GM23338 (cell line): ENCODE measurements at regions not wholly inside any gene's neighbourhood (a gene's known extent, or its start where the extent isn't known, plus 50 kb on each side); places are given as distances from the start of the nearest gene placed in this dataset.

ENCODE experiments used
- ATAC-seq: fragments of 200-7000 bp; cut with Tn5 transposase; 3 replicates; pipeline ENCODE4 v1.9.1; 2020
- DNase-seq: peaks from one replicate; pipeline ENCODE4 v3.0.0-alpha.2; 2015; ENCODE audit warnings: low spot score
- H2AFZ ChIP-seq: fragments of 200-600 bp; sonication (generic); 2 replicates; pipeline ENCODE4 v1.8.0; 2016; ENCODE audit warnings: antibody characterized with exemption, mild to moderate bottlenecking, moderate library complexity
- H3F3A ChIP-seq: fragments of 200-600 bp; sonication (generic); replicated peaks from 2 replicates; pipeline ENCODE4 v1.8.0; 2017; ENCODE audit warnings: antibody characterized with exemption, mixed run types, low read depth
- H3K27ac ChIP-seq: fragments of 200-600 bp; sonication (generic); 2 replicates; pipeline ENCODE4 v1.6.1; 2016; ENCODE audit warnings: low read depth
- H3K27me3 ChIP-seq: fragments of 200-600 bp; sonication (generic); 2 replicates; pipeline ENCODE4 v1.8.0; 2016; ENCODE audit warnings: mild to moderate bottlenecking, mixed run types, moderate library complexity; ENCODE audit not compliant: insufficient read depth
- H3K36me3 ChIP-seq: fragments of 200-600 bp; sonication (generic); 2 replicates; pipeline ENCODE4 v1.8.0; 2016; ENCODE audit warnings: mild to moderate bottlenecking; ENCODE audit not compliant: insufficient read depth
- H3K4me1 ChIP-seq: fragments of 200-600 bp; sonication (generic); 2 replicates; pipeline ENCODE4 v1.8.0; 2016; ENCODE audit warnings: mild to moderate bottlenecking, moderate library complexity; ENCODE audit not compliant: insufficient read depth
- H3K4me2 ChIP-seq: fragments of 200-600 bp; sonication (generic); 2 replicates; pipeline ENCODE4 v1.7.1; 2017; ENCODE audit warnings: mixed run types
- H3K4me3 ChIP-seq: fragments of 200-600 bp; sonication (generic); 2 replicates; pipeline ENCODE4 v1.6.1; 2016; ENCODE audit warnings: mixed run types
- H3K79me2 ChIP-seq: fragments of 200-600 bp; sonication (generic); replicated peaks from 2 replicates; pipeline ENCODE4 v1.8.0; 2017; ENCODE audit warnings: mild to moderate bottlenecking; ENCODE audit not compliant: insufficient read depth
- H3K9me2 ChIP-seq: fragments of 200-600 bp; sonication (generic); 2 replicates; pipeline ENCODE4 v1.8.0; 2017; ENCODE audit not compliant: insufficient read depth
- H4K20me1 ChIP-seq: fragments of 200-600 bp; sonication (generic); replicated peaks from 2 replicates; pipeline ENCODE4 v1.8.0; 2017; ENCODE audit warnings: mild to moderate bottlenecking; ENCODE audit not compliant: insufficient read depth
- H3K27ac Mint-ChIP-seq: 2 replicates; pipeline ENCODE4 v1.8.0; 2020; ENCODE audit warnings: inconsistent platforms, mild to moderate bottlenecking, moderate library complexity, mixed read lengths
- H3K27me3 Mint-ChIP-seq: 3 replicates; pipeline ENCODE4 v1.8.0; 2022; ENCODE audit warnings: low read depth, mild to moderate bottlenecking, moderate library complexity, mixed read lengths, inconsistent platforms; ENCODE audit not compliant: insufficient read depth, poor library complexity
- H3K36me3 Mint-ChIP-seq: 3 replicates; pipeline ENCODE4 v1.8.0; 2021; ENCODE audit warnings: low read depth, mild to moderate bottlenecking, inconsistent platforms, moderate library complexity, mixed read lengths
- H3K4me1 Mint-ChIP-seq: 3 replicates; pipeline ENCODE4 v1.8.0; 2020; ENCODE audit warnings: mild to moderate bottlenecking, inconsistent platforms, mixed read lengths
- H3K4me3 Mint-ChIP-seq: 3 replicates; pipeline ENCODE4 v1.8.0; 2021; ENCODE audit warnings: moderate library complexity, mild to moderate bottlenecking, inconsistent platforms, mixed read lengths
- H3K9me3 Mint-ChIP-seq: 3 replicates; pipeline ENCODE4 v1.8.0; 2020; ENCODE audit warnings: moderate library complexity, mild to moderate bottlenecking, inconsistent platforms, mixed read lengths
- CREB1 ChIP-seq: fragments of 250-450 bp; sonication (Bioruptor Pico); IDR thresholded peaks from 2 replicates; pipeline ENCODE4 v1.5.0; 2020; ENCODE audit warnings: low read depth, mild to moderate bottlenecking, moderate library complexity
- EZH2 ChIP-seq: fragments of 200-600 bp; sonication (generic); IDR thresholded peaks from one replicate; pipeline ENCODE4 v1.8.0; 2017; ENCODE audit warnings: antibody characterized with exemption, mild to moderate bottlenecking, low read depth; ENCODE audit not compliant: unreplicated experiment
- REST ChIP-seq: IDR thresholded peaks from one replicate; pipeline ENCODE4 v1.6.1; 2018; ENCODE audit warnings: antibody characterized with exemption; ENCODE audit not compliant: unreplicated experiment
- ZNF462 ChIP-seq: fragments of 250-450 bp; sonication (Bioruptor Pico); IDR thresholded peaks from 2 replicates; pipeline ENCODE4 v1.5.0; 2020; ENCODE audit warnings: mild to moderate bottlenecking, moderate library complexity

GRCh38 chr9:85136987-85137386 lies 467.5 kb downstream of the NTRK2 start:
- Histone ChIP-seq H3K27me3 (no peaks in the 10 kb centered on the region), H3K4me3 (no peak overlapping the region), H4K20me1 (no peaks in the 10 kb centered on the region), H3K9me2 (no peaks in the 10 kb centered on the region), H3K27ac (no peak overlapping the region), H3K36me3 (no peaks in the 10 kb centered on the region), H3F3A (no peaks in the 10 kb centered on the region), H3K79me2 (no peaks in the 10 kb centered on the region), H3K4me1 (no peaks in the 10 kb centered on the region), H3K4me2 (no peak overlapping the region), H2AFZ (no peak overlapping the region)
- TF ChIP-seq REST (no peak), CREB1 (no peak), ZNF462 (no peak), EZH2 (no peak)
- peaks cover 3% of the 10 kb centered on the region; the same call in 1 of the 3 replicates for H3K36me3 Mint-ChIP-seq
- H3K4me3 Mint-ChIP-seq = no peak overlapping the region
- DNase-seq = no peak
- ATAC-seq = no peak
- H3K4me1 Mint-ChIP-seq = no peaks in the 10 kb centered on the region
- H3K27ac Mint-ChIP-seq = no peak overlapping the region
- H3K9me3 Mint-ChIP-seq = peaks cover 4% of the 10 kb centered on the region; the same call in 2 of the 3 replicates
- H3K27me3 Mint-ChIP-seq = peaks cover 5% of the 10 kb centered on the region
